HepG2 (cell line): ENCODE measurements at regions not wholly inside any gene's neighbourhood (a gene's known extent, or its start where the extent isn't known, plus 50 kb on each side); places are given as distances from the start of the nearest gene placed in this dataset.

Source experiments
- ARID4A ChIP-seq: sonication (generic); formaldehyde crosslinking; IDR thresholded peaks from 2 replicates; pipeline ENCODE4 v1.5.0; 2020; ENCODE audit warnings: mild to moderate bottlenecking, missing genetic modification reagents, borderline replicate concordance
- BORCS8-MEF2B ChIP-seq: sonication (generic); formaldehyde crosslinking; IDR thresholded peaks from 2 replicates; pipeline ENCODE4 v1.8.0; 2022; ENCODE audit warnings: mild to moderate bottlenecking, missing genetic modification reagents
- CTCF ChIP-seq: sonication (generic); formaldehyde crosslinking; IDR thresholded peaks from 2 replicates; pipeline ENCODE4 v1.5.0; 2020; ENCODE audit warnings: mild to moderate bottlenecking, missing genetic modification reagents, moderate library complexity
- MED1 ChIP-seq: sonication (generic); formaldehyde crosslinking; IDR thresholded peaks from 2 replicates; pipeline ENCODE4 v1.4.0; 2020; ENCODE audit warnings: missing genetic modification reagents
- PRDM15 ChIP-seq: sonication (generic); formaldehyde crosslinking; IDR thresholded peaks from 2 replicates; pipeline ENCODE4 v1.4.0; 2020; ENCODE audit warnings: missing genetic modification reagents
- SNAPC4 ChIP-seq: sonication (generic); formaldehyde crosslinking; IDR thresholded peaks from 2 replicates; pipeline ENCODE4 v1.4.0; 2020; ENCODE audit warnings: mild to moderate bottlenecking, missing genetic modification reagents
- STAG1 ChIP-seq: sonication (generic); formaldehyde crosslinking; IDR thresholded peaks from 2 replicates; pipeline ENCODE4 v1.4.0; 2020; ENCODE audit warnings: missing genetic modification reagents
- TEF ChIP-seq: sonication (generic); formaldehyde crosslinking; IDR thresholded peaks from 2 replicates; pipeline ENCODE4 v1.5.0; 2020; ENCODE audit warnings: missing genetic modification reagents
- U2AF2 ChIP-seq: fragments of 200-400 bp; formaldehyde crosslinking; IDR thresholded peaks from 2 replicates; pipeline ENCODE4 v1.6.1; 2017; ENCODE audit warnings: low read depth, mild to moderate bottlenecking, low read length
- ZBTB26 ChIP-seq: IDR thresholded peaks from 2 replicates; pipeline ENCODE4 v1.6.1; 2016; ENCODE audit warnings: missing compliant biosample characterization, missing genetic modification reagents, borderline replicate concordance
- ZNF460 ChIP-seq: sonication (generic); formaldehyde crosslinking; IDR thresholded peaks from 2 replicates; pipeline ENCODE4 v1.5.1; 2020; ENCODE audit warnings: missing genetic modification reagents, mild to moderate bottlenecking, borderline replicate concordance

GRCh38 chrX:27336466-27337091 is 126.6 kb downstream of the PPP4R3C start (continued):
- TF ChIP-seq PRDM15 (no peak), CTCF (CRISPR knock-in tag) (peak; percentile 73), STAG1 (CRISPR knock-in tag) (peak; percentile 32; the same call in 1 of the 2 replicates), SNAPC4 (no peak), TEF (CRISPR knock-in tag) (no peak), ZBTB26 (CRISPR knock-in tag) (no peak), U2AF2 (no peak), ARID4A (CRISPR knock-in tag) (no peak), MED1 (CRISPR knock-in tag) (no peak), BORCS8-MEF2B (CRISPR knock-in tag) (no peak), ZNF460 (CRISPR knock-in tag) (no peak)
